Immature natural killer cell (primary cell): ENCODE measurements at regions not wholly inside any gene's neighbourhood (a gene's known extent, or its start where the extent isn't known, plus 50 kb on each side); places are given as distances from the start of the nearest gene placed in this dataset.

Source experiments
- DNase-seq, 3 donors: peaks; one replicate each; pipeline ENCODE4 v3.0.0; 2022; ENCODE audit warnings: mixed read lengths in 1 of 3
- H3K27ac Mint-ChIP-seq, 6 donors: one replicate each; pipeline ENCODE4 v1.8.0; 2020; ENCODE audit warnings: mixed read lengths in 6 of 6, mild to moderate bottlenecking in 5 of 6, inconsistent platforms in 4 of 6, moderate library complexity in 3 of 6
- H3K27me3 Mint-ChIP-seq, 3 donors: one replicate each; pipeline ENCODE4 v1.8.0; 2020 to 2021; ENCODE audit warnings: low read depth in 3 of 3, mild to moderate bottlenecking in 3 of 3, mixed read lengths in 3 of 3, moderate library complexity in 3 of 3, inconsistent platforms in 1 of 3
- H3K36me3 Mint-ChIP-seq, 3 donors: one replicate each; pipeline ENCODE4 v1.8.0; 2020; ENCODE audit warnings: mixed read lengths in 3 of 3, inconsistent platforms in 2 of 3, mild to moderate bottlenecking in 2 of 3
- H3K4me1 Mint-ChIP-seq, 2 donors: one replicate each; pipeline ENCODE4 v1.8.0; 2020; ENCODE audit warnings: inconsistent platforms in 2 of 2, mild to moderate bottlenecking in 2 of 2, mixed read lengths in 2 of 2, moderate library complexity in 1 of 2
- H3K4me3 Mint-ChIP-seq, 5 donors: one replicate each; pipeline ENCODE4 v1.8.0; 2020; ENCODE audit warnings: mild to moderate bottlenecking in 5 of 5, mixed read lengths in 5 of 5, inconsistent platforms in 3 of 5, moderate library complexity in 3 of 5
- H3K9me3 Mint-ChIP-seq, 6 donors: one replicate each; pipeline ENCODE4 v1.8.0; 2020; ENCODE audit warnings: mild to moderate bottlenecking in 6 of 6, mixed read lengths in 6 of 6, inconsistent platforms in 4 of 6, moderate library complexity in 3 of 6

- Mint-ChIP-seq H3K4me1 (no peaks in the 10 kb centered on the region), H3K9me3 (peaks cover 0 to 5% (median 0%) of the 10 kb centered on the region in 6 donors), H3K36me3 (no peaks in the 10 kb centered on the region), H3K27me3 (peaks cover 0 to 3% (median 3%) of the 10 kb centered on the region in 3 donors), H3K27ac (no peak overlapping the region), H3K4me3 (no peak overlapping the region)
- DNase-seq = no peak
Observed at GRCh38 chr7:42597300-42597699, 314.6 kb downstream of the C7orf25 start.

- H3K4me3 Mint-ChIP-seq = no peak overlapping the region
- H3K27ac Mint-ChIP-seq = no peak overlapping the region
- peaks cover 0 to 10% (median 0%) of the 10 kb centered on the region in 6 donors for H3K9me3 Mint-ChIP-seq
- no peaks in the 10 kb centered on the region for H3K36me3 Mint-ChIP-seq
- no peaks in the 10 kb centered on the region for H3K4me1 Mint-ChIP-seq
- H3K27me3 Mint-ChIP-seq = peaks cover 0 to 3% (median 3%) of the 10 kb centered on the region in 3 donors
- no peak for DNase-seq
Observed at GRCh38 chr7:42596737-42597136, 315.1 kb downstream of the C7orf25 start.

- Mint-ChIP-seq H3K9me3 (peaks cover 0 to 10% (median 0%) of the 10 kb centered on the region in 6 donors), H3K36me3 (no peaks in the 10 kb centered on the region), H3K4me1 (no peaks in the 10 kb centered on the region), H3K27ac (no peak overlapping the region), H3K4me3 (no peak overlapping the region), H3K27me3 (peaks cover 0 to 3% (median 2%) of the 10 kb centered on the region in 3 donors)
- no peak for DNase-seq
Observed at GRCh38 chr7:42593860-42594259, 318.0 kb downstream of the C7orf25 start.

GRCh38 chr7:42590771-42591310 is 321.0 kb downstream of the C7orf25 start:
- peaks cover 2 to 21% (median 10%) of the 10 kb centered on the region in 6 donors for H3K9me3 Mint-ChIP-seq
- H3K27me3 Mint-ChIP-seq = peaks cover 1 to 3% (median 2%) of the 10 kb centered on the region in 3 donors
- no peak for DNase-seq
- no peaks in the 10 kb centered on the region for H3K36me3 Mint-ChIP-seq
- H3K27ac Mint-ChIP-seq = no peak overlapping the region
- no peaks in the 10 kb centered on the region for H3K4me1 Mint-ChIP-seq
- H3K4me3 Mint-ChIP-seq = no peak overlapping the region

GRCh38 chr7:42588876-42589275 is 323.0 kb downstream of the C7orf25 start:
- Mint-ChIP-seq H3K4me3 (no peak overlapping the region), H3K36me3 (no peaks in the 10 kb centered on the region), H3K4me1 (no peaks in the 10 kb centered on the region), H3K27me3 (peaks cover 1 to 3% (median 2%) of the 10 kb centered on the region in 3 donors), H3K27ac (no peak overlapping the region), H3K9me3 (peaks cover 3 to 25% (median 12%) of the 10 kb centered on the region in 6 donors)
- DNase-seq = no peak

GRCh38 chr7:42587806-42588205 is 324.1 kb downstream of the C7orf25 start:
- no peak overlapping the region for H3K4me3 Mint-ChIP-seq
- peaks cover 1 to 2% (median 1%) of the 10 kb centered on the region in 3 donors for H3K27me3 Mint-ChIP-seq
- no peak for DNase-seq
- H3K9me3 Mint-ChIP-seq = peaks cover 6 to 25% (median 12%) of the 10 kb centered on the region in 6 donors
- no peak overlapping the region for H3K27ac Mint-ChIP-seq
- H3K36me3 Mint-ChIP-seq = no peaks in the 10 kb centered on the region
- H3K4me1 Mint-ChIP-seq = no peaks in the 10 kb centered on the region

- Mint-ChIP-seq H3K27ac (no peak overlapping the region), H3K4me3 (no peak overlapping the region), H3K9me3 (peaks cover 7 to 14% (median 11%) of the 10 kb centered on the region in 6 donors), H3K36me3 (peaks cover 0 to 4% (median 0%) of the 10 kb centered on the region in 3 donors), H3K27me3 (peaks cover 0 to 5% (median 1%) of the 10 kb centered on the region in 3 donors), H3K4me1 (no peaks in the 10 kb centered on the region)
- DNase-seq = no peak
Observed at GRCh38 chr7:42580061-42580460, 331.8 kb downstream of the C7orf25 start.

GRCh38 chr7:42575171-42575570 is 336.7 kb downstream of the C7orf25 start:
- no peak for DNase-seq
- H3K36me3 Mint-ChIP-seq = peaks cover 0 to 4% (median 0%) of the 10 kb centered on the region in 3 donors
- no peaks in the 10 kb centered on the region for H3K4me1 Mint-ChIP-seq
- peaks cover 7 to 10% (median 8%) of the 10 kb centered on the region in 6 donors for H3K9me3 Mint-ChIP-seq
- H3K4me3 Mint-ChIP-seq = no peak overlapping the region
- peaks cover 0 to 7% (median 3%) of the 10 kb centered on the region in 3 donors for H3K27me3 Mint-ChIP-seq
- no peak overlapping the region for H3K27ac Mint-ChIP-seq

- peaks cover 0 to 8% (median 3%) of the 10 kb centered on the region in 3 donors for H3K27me3 Mint-ChIP-seq
- H3K4me3 Mint-ChIP-seq = no peak overlapping the region
- peaks cover 4 to 6% (median 5%) of the 10 kb centered on the region in 6 donors for H3K9me3 Mint-ChIP-seq
- H3K27ac Mint-ChIP-seq = no peak overlapping the region
- H3K4me1 Mint-ChIP-seq = no peaks in the 10 kb centered on the region
- DNase-seq = no peak
- peaks cover 0 to 1% (median 0%) of the 10 kb centered on the region in 3 donors for H3K36me3 Mint-ChIP-seq
Observed at GRCh38 chr7:42574685-42575084, 337.2 kb downstream of the C7orf25 start.

GRCh38 chr7:42573881-42574672 is 337.1 kb upstream of the GLI3 start:
- H3K27ac Mint-ChIP-seq = no peak overlapping the region
- no peak overlapping the region for H3K4me3 Mint-ChIP-seq
- H3K9me3 Mint-ChIP-seq = peaks cover 0 to 4% (median under 1%) of the 10 kb centered on the region in 6 donors
- no peaks in the 10 kb centered on the region for H3K4me1 Mint-ChIP-seq
- no peak for DNase-seq
- H3K27me3 Mint-ChIP-seq = peaks cover 0 to 6% (median 3%) of the 10 kb centered on the region in 3 donors
- H3K36me3 Mint-ChIP-seq = no peaks in the 10 kb centered on the region

GRCh38 chr7:42572561-42572960 is 335.6 kb upstream of the GLI3 start:
- Mint-ChIP-seq H3K4me1 (no peaks in the 10 kb centered on the region), H3K27ac (no peak overlapping the region), H3K9me3 (peaks cover 0 to 3% (median under 1%) of the 10 kb centered on the region in 6 donors), H3K4me3 (no peak overlapping the region), H3K36me3 (no peaks in the 10 kb centered on the region), H3K27me3 (peaks cover 0 to 3% (median 3%) of the 10 kb centered on the region in 3 donors)
- no peak for DNase-seq

- Mint-ChIP-seq H3K9me3 (peaks cover 0 to 5% (median under 1%) of the 10 kb centered on the region in 6 donors), H3K4me1 (no peaks in the 10 kb centered on the region), H3K4me3 (no peak overlapping the region), H3K27ac (no peak overlapping the region), H3K36me3 (no peaks in the 10 kb centered on the region), H3K27me3 (peaks cover 0 to 3% (median 3%) of the 10 kb centered on the region in 3 donors)
- DNase-seq = no peak
Observed at GRCh38 chr7:42572056-42572455, 335.0 kb upstream of the GLI3 start.

- H3K9me3 Mint-ChIP-seq = peaks cover 0 to 5% (median 0%) of the 10 kb centered on the region in 6 donors
- no peaks in the 10 kb centered on the region for H3K4me1 Mint-ChIP-seq
- DNase-seq = no peak
- no peaks in the 10 kb centered on the region for H3K36me3 Mint-ChIP-seq
- peaks cover 0 to 3% (median 3%) of the 10 kb centered on the region in 3 donors for H3K27me3 Mint-ChIP-seq
- no peak overlapping the region for H3K4me3 Mint-ChIP-seq
- no peak overlapping the region for H3K27ac Mint-ChIP-seq
Observed at GRCh38 chr7:42570944-42571343, 333.9 kb upstream of the GLI3 start.

- no peaks in the 10 kb centered on the region for H3K4me1 Mint-ChIP-seq
- peaks cover 0 to 3% (median 0%) of the 10 kb centered on the region in 3 donors for H3K27me3 Mint-ChIP-seq
- H3K27ac Mint-ChIP-seq = no peak overlapping the region
- no peak overlapping the region for H3K4me3 Mint-ChIP-seq
- no peaks in the 10 kb centered on the region for H3K36me3 Mint-ChIP-seq
- H3K9me3 Mint-ChIP-seq = peaks cover 0 to 23% (median 3%) of the 10 kb centered on the region in 6 donors
- no peak for DNase-seq
Observed at GRCh38 chr7:42567051-42567450, 330.0 kb upstream of the GLI3 start.
